NCI-H446 (cell line): ENCODE measurements at regions not wholly inside any gene's neighbourhood (a gene's known extent, or its start where the extent isn't known, plus 50 kb on each side); places are given as distances from the start of the nearest gene placed in this dataset.

Source experiments
- DNase-seq, 2 experiments: peaks; one replicate each; lab custom pipeline; 2025; lab: John Stamatoyannopoulos, UW

GRCh38 chr14:99322731-99323599, 51.0 kb upstream of the BCL11B start:
- no peak for DNase-seq

DNA sequence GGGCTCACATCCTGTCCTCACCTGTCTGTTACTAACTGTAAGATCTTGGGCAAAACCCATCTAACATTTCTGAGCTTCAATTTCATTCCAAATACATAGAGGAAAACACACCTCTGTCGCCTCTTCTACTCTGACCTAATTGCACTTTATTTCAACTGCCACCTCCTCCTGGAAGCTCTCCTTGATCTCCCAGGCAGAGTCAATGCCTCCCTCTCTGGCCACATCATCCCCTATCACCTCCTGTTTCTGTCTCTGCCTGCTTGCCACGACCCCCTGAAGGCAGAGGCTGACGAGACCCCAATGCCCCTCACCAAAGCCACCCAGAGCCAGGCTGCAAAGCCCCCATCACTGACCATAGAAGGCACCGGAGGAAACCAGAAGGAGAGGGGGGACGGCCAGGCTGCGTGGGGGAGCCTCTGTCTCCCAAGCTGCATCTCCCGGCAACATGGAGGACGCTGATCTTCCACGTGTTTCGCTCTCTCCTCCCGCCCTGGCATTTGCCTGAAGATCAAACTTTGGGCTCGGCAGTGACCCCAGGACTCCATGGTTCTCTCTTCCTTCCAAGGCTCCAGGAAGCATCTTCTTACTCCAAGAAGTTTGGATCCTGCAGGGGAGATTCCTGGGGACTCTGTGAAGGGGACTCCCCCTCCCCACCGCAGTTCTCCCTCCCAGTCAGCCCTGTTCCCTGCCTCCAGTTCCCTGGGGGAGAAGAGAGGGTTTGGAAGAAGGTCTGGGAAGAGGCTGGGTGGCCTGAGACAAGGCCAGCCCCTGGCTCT, 50.1 kb upstream of the BCL11B start:
- DNase-seq = no peak
